Liver (tissue), 8 donors: ENCODE measurements at regions not wholly inside any gene's neighbourhood (a gene's known extent, or its start where the extent isn't known, plus 50 kb on each side); places are given as distances from the start of the nearest gene placed in this dataset.

ENCODE experiments used
- DNase-seq: peaks from one replicate; pipeline ENCODE4 v3.0.0-alpha.2; 2017; ENCODE audit warnings: low spot score
- H3K27ac ChIP-seq, 2 donors: one replicate each; pipeline ENCODE4 v1.7.0; 2013; ENCODE audit warnings: inconsistent platforms in 2 of 2, low read length in 2 of 2, control low read depth in 1 of 2, low read depth in 1 of 2, mild to moderate bottlenecking in 1 of 2
- H3K27me3 ChIP-seq, 4 donors: one replicate each; pipeline versions ENCODE4 v1.6.1 to v1.7.0; 2013; ENCODE audit warnings: low read length in 3 of 4, inconsistent platforms in 1 of 4, mild to moderate bottlenecking in 1 of 4, moderate library complexity in 1 of 4; ENCODE audit not compliant: control insufficient read depth in 4 of 4, insufficient read depth in 4 of 4
- H3K36me3 ChIP-seq, 4 donors: one replicate each; pipeline versions ENCODE4 v1.6.1 to v1.7.0; 2013; ENCODE audit warnings: low read length in 3 of 4, mild to moderate bottlenecking in 3 of 4, low read depth in 1 of 4, moderate library complexity in 1 of 4; ENCODE audit not compliant: control insufficient read depth in 4 of 4, insufficient read depth in 3 of 4
- H3K4me1 ChIP-seq, 4 donors: one replicate each; pipeline versions ENCODE4 v1.6.1 to v1.7.0; 2013; ENCODE audit warnings: low read length in 3 of 4, mild to moderate bottlenecking in 3 of 4, moderate library complexity in 1 of 4; ENCODE audit not compliant: control insufficient read depth in 4 of 4, insufficient read depth in 4 of 4
- H3K4me3 ChIP-seq, 3 donors: one replicate each; pipeline versions ENCODE4 v1.6.1 to v1.7.0; 2013; ENCODE audit warnings: low read length in 3 of 3, control low read depth in 1 of 3, low read depth in 1 of 3, mild to moderate bottlenecking in 1 of 3
- H3K9ac ChIP-seq, 2 donors: one replicate each; pipeline ENCODE4 v1.7.0; 2013; ENCODE audit warnings: low read length in 2 of 2, mild to moderate bottlenecking in 2 of 2, moderate library complexity in 2 of 2, control low read depth in 1 of 2, low read depth in 1 of 2
- H3K9me3 ChIP-seq, 4 donors: one replicate each; pipeline versions ENCODE4 v1.6.1 to v1.7.0; 2013; ENCODE audit warnings: low read length in 3 of 4; ENCODE audit not compliant: control insufficient read depth in 4 of 4
- ATF3 ChIP-seq: IDR thresholded peaks from 2 replicates; pipeline ENCODE4 v1.6.1; 2016; ENCODE audit warnings: antibody characterized with exemption
- CTCF ChIP-seq: fragments of 150-350 bp; IDR thresholded peaks from 2 replicates; pipeline ENCODE4 v1.5.1; 2017; ENCODE audit warnings: improper control_type of control experiment, low read depth, low read length; ENCODE audit not compliant: missing input control
- EGR1 ChIP-seq, 2 donors: IDR thresholded peaks; 2 replicates each; pipeline ENCODE4 v1.6.1; 2016 to 2018; ENCODE audit warnings: antibody characterized with exemption in 2 of 2, low read depth in 2 of 2
- FOXA2 ChIP-seq: IDR thresholded peaks from 2 replicates; pipeline ENCODE4 v1.6.1; 2016; ENCODE audit warnings: antibody characterized with exemption
- GABPA ChIP-seq, 2 donors: IDR thresholded peaks in 1 of 2; conservative IDR thresholded peaks in 1 of 2; 2 replicates each; pipeline ENCODE4 v1.6.1; 2016; ENCODE audit warnings: antibody characterized with exemption in 2 of 2, mild to moderate bottlenecking in 1 of 2, moderate library complexity in 1 of 2
- HNF4G ChIP-seq: IDR thresholded peaks from 2 replicates; pipeline ENCODE4 v1.6.1; 2016; ENCODE audit warnings: antibody characterized with exemption
- JUND ChIP-seq, 2 donors: IDR thresholded peaks; 2 replicates each; pipeline ENCODE4 v1.6.1; 2016; ENCODE audit warnings: antibody characterized with exemption in 2 of 2
- MAX ChIP-seq: IDR thresholded peaks from 2 replicates; pipeline ENCODE4 v1.6.1; 2016; ENCODE audit warnings: antibody characterized with exemption
- NR2F2 ChIP-seq: IDR thresholded peaks from 2 replicates; pipeline ENCODE4 v1.6.1; 2016; ENCODE audit warnings: antibody characterized with exemption
- RAD21 ChIP-seq, 2 donors: IDR thresholded peaks; 2 replicates each; pipeline ENCODE4 v1.6.1; 2016; ENCODE audit warnings: antibody characterized with exemption in 2 of 2, mild to moderate bottlenecking in 2 of 2
- REST ChIP-seq: IDR thresholded peaks from 2 replicates; pipeline ENCODE4 v1.6.1; 2016; ENCODE audit warnings: antibody characterized with exemption, mild to moderate bottlenecking
- RXRA ChIP-seq, 2 donors: IDR thresholded peaks; 2 replicates each; pipeline ENCODE4 v1.6.1; 2017 to 2018; ENCODE audit warnings: antibody characterized with exemption in 2 of 2, mild to moderate bottlenecking in 1 of 2
- SP1 ChIP-seq: IDR thresholded peaks from 2 replicates; pipeline ENCODE4 v1.6.1; 2018; ENCODE audit warnings: antibody characterized with exemption, mild to moderate bottlenecking
- TAF1 ChIP-seq: conservative IDR thresholded peaks from 2 replicates; pipeline ENCODE4 v1.6.1; 2016; ENCODE audit warnings: antibody characterized with exemption, mild to moderate bottlenecking
- YY1 ChIP-seq: IDR thresholded peaks from 2 replicates; pipeline ENCODE4 v1.6.1; 2016; ENCODE audit warnings: antibody characterized with exemption, mild to moderate bottlenecking
- WGBS: extraction: QIAGEN DNeasy Blood & Tissue Kit; methylation state at CpG from one replicate; pipeline ENCODE4 v1.1.7; 2013; 5-methylcytosine and 5-hydroxymethylcytosine counted together
- donor health status: healthy.
- donor health status: healthy.
- donor health status: healthy.
- donor health status: healthy.
- donor health status: healthy.

- no peaks in the 10 kb centered on the region for H3K36me3 ChIP-seq
- TF ChIP-seq JUND (IDR thresholded peaks at IDR 0.05), result no peak
- no peak for TF ChIP-seq RXRA (IDR thresholded peaks at IDR 0.05)
- TF ChIP-seq NR2F2, result no peak
- TF ChIP-seq YY1, result no peak
- DNase-seq, result no peak
- no peaks in the 10 kb centered on the region for H3K4me1 ChIP-seq
- 94% methylated on average over 31 of the region's 31 CpGs for WGBS
- no peak overlapping the region for H3K4me3 ChIP-seq
- H3K9ac ChIP-seq, result no peak overlapping the region
- H3K9me3 ChIP-seq, result no peaks in the 10 kb centered on the region
- H3K27me3 ChIP-seq, result peaks cover 0 to 4% (median 0%) of the 10 kb centered on the region in 4 donors
- no peak overlapping the region for H3K27ac ChIP-seq
Observed at GRCh38 chr20:47968541-47969310, 183.4 kb upstream of the SULF2 start.

GRCh38 chr20:47964149-47964548, 178.9 kb upstream of the SULF2 start:
- H3K9ac ChIP-seq, result no peak overlapping the region
- TF ChIP-seq RXRA (IDR thresholded peaks at IDR 0.05) (no peak), EGR1 (IDR thresholded peaks at IDR 0.05; ENCODE audit: low read depth in 2 of 2) (no peak), CTCF (no peak), HNF4G (no peak), TAF1 (no peak), RAD21 (IDR thresholded peaks at IDR 0.05) (no peak), ATF3 (no peak), GABPA (IDR thresholded peaks at IDR 0.05 in 1 of 2, conservative IDR thresholded peaks at IDR 0.05 in 1 of 2) (no peak)
- no peaks in the 10 kb centered on the region for H3K36me3 ChIP-seq
- no peaks in the 10 kb centered on the region for H3K4me1 ChIP-seq
- no peaks in the 10 kb centered on the region for H3K27me3 ChIP-seq
- no peaks in the 10 kb centered on the region for H3K9me3 ChIP-seq
- H3K4me3 ChIP-seq, result no peak overlapping the region
- H3K27ac ChIP-seq, result no peak overlapping the region
- WGBS, result 74% methylated on average over 5 of the region's 5 CpGs
- DNase-seq, result no peak

- Histone ChIP-seq H3K9me3 (no peaks in the 10 kb centered on the region), H3K36me3 (no peaks in the 10 kb centered on the region), H3K27ac (no peak overlapping the region), H3K9ac (no peak overlapping the region), H3K27me3 (no peaks in the 10 kb centered on the region), H3K4me3 (no peak overlapping the region), H3K4me1 (no peaks in the 10 kb centered on the region)
- TF ChIP-seq MAX, result no peak
- TF ChIP-seq HNF4G, result no peak
- TF ChIP-seq GABPA (IDR thresholded peaks at IDR 0.05 in 1 of 2, conservative IDR thresholded peaks at IDR 0.05 in 1 of 2), result no peak
- TF ChIP-seq SP1, result no peak
- TF ChIP-seq FOXA2, result no peak
- TF ChIP-seq EGR1 (IDR thresholded peaks at IDR 0.05; ENCODE audit: low read depth in 2 of 2), result no peak
- TF ChIP-seq REST, result no peak
- TF ChIP-seq ATF3, result no peak
- TF ChIP-seq NR2F2, result no peak
- no peak for TF ChIP-seq RAD21 (IDR thresholded peaks at IDR 0.05)
- no peak for TF ChIP-seq TAF1
- WGBS, result 69% methylated on average over 8 of the region's 8 CpGs
- DNase-seq, result no peak
Observed at GRCh38 chr20:47963022-47963421, 177.7 kb upstream of the SULF2 start.
